CD14-positive monocyte (primary cell): ENCODE measurements at regions not wholly inside any gene's neighbourhood (a gene's known extent, or its start where the extent isn't known, plus 50 kb on each side); places are given as distances from the start of the nearest gene placed in this dataset.

Experiments
- DNase-seq, 3 donors: peaks; one replicate each; pipeline ENCODE4 v3.0.0-alpha.2; 2011 to 2022
- H2AFZ ChIP-seq: 2 replicates; pipeline ENCODE4 v1.6.0; 2012; ENCODE audit warnings: mild to moderate bottlenecking, low read depth, low read length, inconsistent platforms; ENCODE audit not compliant: insufficient read depth, poor library complexity, severe bottlenecking
- H3K27ac ChIP-seq, 2 donors: 1 replicate in 1 of 2; 2 replicates in 1 of 2; pipeline ENCODE4 v1.5.1; 2012 to 2013; ENCODE audit warnings: low read length in 2 of 2, control low read depth in 1 of 2, inconsistent platforms in 1 of 2, low read depth in 1 of 2, mild to moderate bottlenecking in 1 of 2
- H3K27me3 ChIP-seq, 2 donors: one replicate each; pipeline versions ENCODE4 v1.6.0 to v1.6.1; 2011 to 2013; ENCODE audit warnings: low read length in 2 of 2; ENCODE audit not compliant: control insufficient read depth in 2 of 2, insufficient read depth in 2 of 2
- H3K36me3 ChIP-seq, 2 donors: replicated peaks in 1 of 2; 1 replicate in 1 of 2; 2 replicates in 1 of 2; pipeline versions ENCODE4 v1.5.1 to v1.6.1; 2012 to 2013; ENCODE audit warnings: low read length in 2 of 2, control low read depth in 1 of 2, inconsistent platforms in 1 of 2, mild to moderate bottlenecking in 1 of 2; ENCODE audit not compliant: insufficient read depth in 2 of 2, control insufficient read depth in 1 of 2
- H3K4me1 ChIP-seq, 2 donors: 1 replicate in 1 of 2; 2 replicates in 1 of 2; pipeline versions ENCODE4 v1.5.1 to v1.6.1; 2012 to 2013; ENCODE audit warnings: low read length in 2 of 2, control low read depth in 1 of 2, inconsistent platforms in 1 of 2, mild to moderate bottlenecking in 1 of 2, moderate library complexity in 1 of 2; ENCODE audit not compliant: insufficient read depth in 2 of 2, control insufficient read depth in 1 of 2
- H3K4me2 ChIP-seq: replicated peaks from 2 replicates; pipeline ENCODE3; 2012; ENCODE audit warnings: low read length, moderate library complexity, mild to moderate bottlenecking; ENCODE audit not compliant: poor library complexity, severe bottlenecking; ENCODE audit errors: extremely low read depth
- H3K4me3 ChIP-seq, 3 experiments: fragments of 200-600 bp in 1 of 3; sonication (generic) in 1 of 3; replicated peaks in 1 of 3; 1 replicate in 2 of 3; 2 replicates in 1 of 3; pipeline ENCODE4 v1.5.1; 2011 to 2013; ENCODE audit warnings: low read length in 3 of 3, mild to moderate bottlenecking in 3 of 3, control low read depth in 2 of 3, low read depth in 2 of 3, inconsistent platforms in 1 of 3, moderate library complexity in 1 of 3
- H3K79me2 ChIP-seq: 2 replicates; pipeline ENCODE4 v1.6.0; 2012; ENCODE audit warnings: mild to moderate bottlenecking, control low read depth, inconsistent platforms, low read length, moderate library complexity; ENCODE audit not compliant: insufficient read depth
- H3K9ac ChIP-seq: 2 replicates; pipeline ENCODE4 v1.6.0; 2017; ENCODE audit warnings: low read length, mild to moderate bottlenecking; ENCODE audit not compliant: insufficient read depth, poor library complexity, severe bottlenecking
- H3K9me3 ChIP-seq, 2 donors: replicated peaks in 1 of 2; 1 replicate in 1 of 2; 2 replicates in 1 of 2; pipeline versions ENCODE4 v1.5.1 to v1.6.1; 2012 to 2013; ENCODE audit warnings: low read length in 2 of 2, control low read depth in 1 of 2; ENCODE audit not compliant: control insufficient read depth in 1 of 2, insufficient read depth in 1 of 2
- H4K20me1 ChIP-seq: 2 replicates; pipeline ENCODE4 v1.6.0; 2012; ENCODE audit warnings: mild to moderate bottlenecking, low read length, control low read depth, moderate library complexity; ENCODE audit not compliant: insufficient read depth
- H3K27ac Mint-ChIP-seq, 7 donors: one replicate each; pipeline ENCODE4 v1.8.0; 2020; ENCODE audit warnings: mild to moderate bottlenecking in 7 of 7, mixed read lengths in 7 of 7, moderate library complexity in 6 of 7, inconsistent platforms in 2 of 7
- H3K27me3 Mint-ChIP-seq, 3 donors: one replicate each; pipeline ENCODE4 v1.8.0; 2021 to 2022; ENCODE audit warnings: low read depth in 3 of 3, mild to moderate bottlenecking in 3 of 3, mixed read lengths in 3 of 3, moderate library complexity in 3 of 3, inconsistent platforms in 1 of 3
- H3K36me3 Mint-ChIP-seq, 2 donors: one replicate each; pipeline ENCODE4 v1.8.0; 2020; ENCODE audit warnings: mixed read lengths in 2 of 2, inconsistent platforms in 1 of 2, mild to moderate bottlenecking in 1 of 2
- H3K4me1 Mint-ChIP-seq: one replicate; pipeline ENCODE4 v1.8.0; 2020; ENCODE audit warnings: mild to moderate bottlenecking, mixed read lengths
- H3K4me3 Mint-ChIP-seq, 2 donors: one replicate each; pipeline ENCODE4 v1.8.0; 2020; ENCODE audit warnings: mild to moderate bottlenecking in 2 of 2, mixed read lengths in 2 of 2, moderate library complexity in 1 of 2
- H3K9me3 Mint-ChIP-seq, 7 donors: one replicate each; pipeline ENCODE4 v1.8.0; 2020 to 2022; ENCODE audit warnings: mixed read lengths in 7 of 7, mild to moderate bottlenecking in 6 of 7, moderate library complexity in 6 of 7, inconsistent platforms in 2 of 7
- WGBS: methylation state at CpG from one replicate; pipeline ENCODE4 v1.1.5; 2013; ENCODE audit warnings: missing lambda C conversion rate; ENCODE audit not compliant: insufficient coverage; 5-methylcytosine and 5-hydroxymethylcytosine counted together
- intact Hi-C, 2 donors: fragments of 100-400 bp; cut with micrococcal nuclease; formaldehyde crosslinking; loops; one replicate each; pipeline versions ENCODE4 v1.15.0 to v1.15.1; 2023
- TF ChIP-seq, protein P1 (sequence below): fragments of 200-600 bp; IDR thresholded peaks from one replicate; pipeline ENCODE4 v1.8.0; 2022; ENCODE audit warnings: antibody characterized with exemption, mild to moderate bottlenecking

DNA sequence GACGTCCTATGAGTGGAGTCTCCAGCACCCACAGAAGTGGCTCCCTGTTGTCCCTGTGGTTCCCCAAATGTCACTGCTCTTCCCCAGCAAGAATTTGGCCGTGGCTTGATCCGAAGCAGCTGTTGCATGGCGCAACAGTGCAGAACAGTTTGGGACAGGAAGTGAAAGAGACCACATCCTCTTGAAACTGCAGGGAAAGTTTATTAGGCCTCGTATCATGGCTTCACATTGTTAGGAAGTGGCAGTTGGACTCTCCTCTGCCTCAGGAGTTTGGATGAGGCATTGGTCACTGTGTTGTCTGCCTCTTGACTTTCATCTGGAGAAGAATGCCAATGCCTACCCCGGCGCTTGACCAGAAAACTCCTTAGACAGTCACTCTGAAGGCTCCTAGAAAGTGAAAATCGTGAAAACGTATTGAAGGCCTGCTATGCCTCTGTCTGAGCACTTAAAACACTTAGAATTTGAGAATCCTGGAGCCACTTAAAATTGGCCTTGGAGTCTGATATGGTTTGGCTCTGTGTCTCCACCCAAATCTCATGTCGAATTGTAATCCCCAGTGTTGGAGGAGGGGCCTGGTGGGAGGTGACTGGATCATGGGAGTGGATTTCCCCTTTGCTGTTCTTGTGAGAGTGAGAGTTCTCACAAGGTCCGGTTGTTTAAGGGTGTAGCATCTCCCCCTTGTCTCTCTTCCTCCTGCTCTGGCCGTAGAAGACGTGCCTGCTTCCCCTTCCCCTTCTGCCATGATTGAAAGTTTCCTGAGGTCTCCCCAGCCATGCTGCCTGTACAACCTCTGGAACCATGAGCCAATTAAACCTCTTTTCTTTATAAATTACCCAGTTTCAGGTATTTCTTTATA lies 334.9 kb upstream of the JARID2 start:
- no peaks in the 10 kb centered on the region for H3K27me3 ChIP-seq
- Mint-ChIP-seq H3K4me3 (peak overlapping the region; percentile 58 to 85), H3K4me1 (peaks cover 39% of the 10 kb centered on the region), H3K9me3 (peaks cover 0 to 11% (median 7%) of the 10 kb centered on the region in 7 donors), H3K27me3 (peaks cover 0 to 3% (median 0%) of the 10 kb centered on the region in 3 donors), H3K36me3 (peaks cover 7% of the 10 kb centered on the region in 2 donors), H3K27ac (peak overlapping the region; percentile 96 to 99 (median 98))
- H3K9me3 ChIP-seq = no peaks in the 10 kb centered on the region
- TF ChIP-seq, protein P1, sequence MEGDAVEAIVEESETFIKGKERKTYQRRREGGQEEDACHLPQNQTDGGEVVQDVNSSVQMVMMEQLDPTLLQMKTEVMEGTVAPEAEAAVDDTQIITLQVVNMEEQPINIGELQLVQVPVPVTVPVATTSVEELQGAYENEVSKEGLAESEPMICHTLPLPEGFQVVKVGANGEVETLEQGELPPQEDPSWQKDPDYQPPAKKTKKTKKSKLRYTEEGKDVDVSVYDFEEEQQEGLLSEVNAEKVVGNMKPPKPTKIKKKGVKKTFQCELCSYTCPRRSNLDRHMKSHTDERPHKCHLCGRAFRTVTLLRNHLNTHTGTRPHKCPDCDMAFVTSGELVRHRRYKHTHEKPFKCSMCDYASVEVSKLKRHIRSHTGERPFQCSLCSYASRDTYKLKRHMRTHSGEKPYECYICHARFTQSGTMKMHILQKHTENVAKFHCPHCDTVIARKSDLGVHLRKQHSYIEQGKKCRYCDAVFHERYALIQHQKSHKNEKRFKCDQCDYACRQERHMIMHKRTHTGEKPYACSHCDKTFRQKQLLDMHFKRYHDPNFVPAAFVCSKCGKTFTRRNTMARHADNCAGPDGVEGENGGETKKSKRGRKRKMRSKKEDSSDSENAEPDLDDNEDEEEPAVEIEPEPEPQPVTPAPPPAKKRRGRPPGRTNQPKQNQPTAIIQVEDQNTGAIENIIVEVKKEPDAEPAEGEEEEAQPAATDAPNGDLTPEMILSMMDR = no peak
- H3K36me3 ChIP-seq = no peaks in the 10 kb centered on the region
- H2AFZ ChIP-seq = no peak overlapping the region
- DNase-seq = peak; percentile 95 to 98 (median 97)
- intact Hi-C loops = loop anchor here in 1 of 2 donors (5.0 kb wide), 1 partner anchor 34 kb away; no protein-coding TSS in a partner anchor
- H3K27ac ChIP-seq = peak overlapping the region; percentile 86 to 98
- peaks cover 40 to 45% of the 10 kb centered on the region in 2 donors for H3K4me1 ChIP-seq
- H4K20me1 ChIP-seq = no peaks in the 10 kb centered on the region
- H3K4me3 ChIP-seq = peak overlapping the region in 1 of 3 experiments; percentile 36
- 1% methylated on average over 12 of the region's 13 CpGs for WGBS
- no peaks in the 10 kb centered on the region for H3K79me2 ChIP-seq
- peak overlapping the region; percentile 67 for H3K9ac ChIP-seq
- H3K4me2 ChIP-seq = peak overlapping the region; percentile 45

DNA sequence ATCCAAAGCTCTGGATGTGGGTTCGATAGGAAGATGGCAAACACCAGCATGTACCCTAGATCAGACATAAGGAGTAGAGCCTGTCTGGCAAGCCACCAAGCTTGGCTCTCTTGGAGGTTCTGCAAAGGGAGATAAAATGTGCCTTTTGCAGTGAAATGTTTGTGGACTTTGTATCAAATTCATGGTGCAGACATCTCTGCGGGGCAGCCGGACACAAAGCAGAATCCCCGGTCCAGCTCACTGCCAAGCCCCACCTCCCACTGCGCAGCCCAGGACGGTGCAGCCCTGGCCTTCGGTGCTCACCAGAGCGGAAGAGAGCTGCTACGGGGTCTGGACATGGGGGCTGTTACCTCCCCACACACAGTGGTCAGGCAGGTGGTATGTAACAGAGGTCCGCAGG lies 333.6 kb upstream of the JARID2 start:
- Mint-ChIP-seq H3K4me1 (peaks cover 48% of the 10 kb centered on the region), H3K27me3 (peaks cover 0 to 3% (median 0%) of the 10 kb centered on the region in 3 donors), H3K36me3 (peaks cover 7% of the 10 kb centered on the region in 2 donors), H3K4me3 (no peak overlapping the region), H3K27ac (peak overlapping the region; percentile 96 to 99 (median 98)), H3K9me3 (peaks cover 0 to 11% (median 7%) of the 10 kb centered on the region in 7 donors)
- Histone ChIP-seq H3K36me3 (no peaks in the 10 kb centered on the region), H2AFZ (no peak overlapping the region), H3K79me2 (no peaks in the 10 kb centered on the region), H3K4me1 (peaks cover 41 to 51% of the 10 kb centered on the region in 2 donors), H3K27ac (peak overlapping the region; percentile 86 to 98), H3K4me2 (no peak overlapping the region), H3K27me3 (no peaks in the 10 kb centered on the region), H4K20me1 (no peaks in the 10 kb centered on the region), H3K9me3 (no peaks in the 10 kb centered on the region), H3K4me3 (peak overlapping the region in 1 of 3 experiments; percentile 36), H3K9ac (no peak overlapping the region)
- TF ChIP-seq, protein P1 = no peak
- DNase-seq = no peak
- intact Hi-C loops = loop anchor here in 1 of 2 donors (5.0 kb wide), 1 partner anchor 35 kb away; no protein-coding TSS in a partner anchor
- WGBS = 83% methylated on average over 8 of the region's 10 CpGs
